SU-DHL-6 (cell line): ENCODE measurements at regions not wholly inside any gene's neighbourhood (a gene's known extent, or its start where the extent isn't known, plus 50 kb on each side); places are given as distances from the start of the nearest gene placed in this dataset.

Experiments used
- CTCF ChIP-seq: fragments of 200-600 bp; sonication (generic); IDR thresholded peaks from one replicate; pipeline ENCODE4 v1.5.1; 2017; ENCODE audit warnings: antibody characterized with exemption, mild to moderate bottlenecking, low read length, moderate library complexity; ENCODE audit not compliant: insufficient read depth, poor library complexity, severe bottlenecking
- EZH2phosphoT487 ChIP-seq: fragments of 200-600 bp; sonication (generic), shearing (Covaris generic); conservative IDR thresholded peaks from 2 replicates; pipeline ENCODE4 v1.6.1; 2018; ENCODE audit warnings: mild to moderate bottlenecking, antibody characterized with exemption, low read length, moderate library complexity, mixed read lengths

GRCh38 chr5:39943811-39944210, 519.0 kb upstream of the DAB2 start:
- no peak for TF ChIP-seq CTCF
- TF ChIP-seq EZH2phosphoT487 = no peak
